Small intestine (tissue), 7 donors: ENCODE measurements at regions not wholly inside any gene's neighbourhood (a gene's known extent, or its start where the extent isn't known, plus 50 kb on each side); places are given as distances from the start of the nearest gene placed in this dataset.

ENCODE experiments used
- DNase-seq, 2 donors: peaks; one replicate each; pipeline versions ENCODE4 v3.0.0 to v3.0.0-alpha.2; 2013
- FAIRE-seq: peaks from 2 replicates; lab custom pipeline; 2012; peaks lifted over from hg19 to GRCh38; lab: Jason Lieb, UNC
- H3K27ac ChIP-seq, 3 donors: one replicate each; pipeline ENCODE4 v1.5.1; 2013; ENCODE audit warnings: low read length in 2 of 3, mild to moderate bottlenecking in 2 of 3, control low read depth in 1 of 3, inconsistent platforms in 1 of 3, low read depth in 1 of 3, moderate library complexity in 1 of 3
- H3K27me3 ChIP-seq, 3 donors: one replicate each; pipeline ENCODE4 v1.6.1; 2013; ENCODE audit warnings: low read length in 3 of 3, inconsistent platforms in 1 of 3; ENCODE audit not compliant: control insufficient read depth in 3 of 3, insufficient read depth in 3 of 3
- H3K36me3 ChIP-seq, 3 donors: one replicate each; pipeline ENCODE4 v1.6.1; 2013; ENCODE audit warnings: low read length in 3 of 3, inconsistent platforms in 1 of 3, low read depth in 1 of 3, mild to moderate bottlenecking in 1 of 3, moderate library complexity in 1 of 3; ENCODE audit not compliant: control insufficient read depth in 3 of 3, insufficient read depth in 2 of 3
- H3K4me1 ChIP-seq, 3 donors: one replicate each; pipeline ENCODE4 v1.6.1; 2013; ENCODE audit warnings: low read length in 2 of 3, inconsistent platforms in 1 of 3, low read depth in 1 of 3, mild to moderate bottlenecking in 1 of 3, moderate library complexity in 1 of 3; ENCODE audit not compliant: control insufficient read depth in 3 of 3, insufficient read depth in 2 of 3
- H3K4me3 ChIP-seq, 3 donors: one replicate each; pipeline ENCODE4 v1.5.1; 2013; ENCODE audit warnings: low read length in 3 of 3, control low read depth in 1 of 3, inconsistent platforms in 1 of 3, low read depth in 1 of 3, mild to moderate bottlenecking in 1 of 3, moderate library complexity in 1 of 3
- H3K9me3 ChIP-seq, 2 donors: one replicate each; pipeline ENCODE4 v1.6.1; 2013; ENCODE audit warnings: low read depth in 1 of 2, low read length in 1 of 2; ENCODE audit not compliant: control insufficient read depth in 2 of 2, insufficient read depth in 1 of 2
- WGBS, 3 donors: extraction: QIAGEN DNeasy Blood & Tissue Kit; methylation state at CpG; one replicate each; pipeline ENCODE4 v1.1.7; 2013; 5-methylcytosine and 5-hydroxymethylcytosine counted together
- donor health status: healthy with polysubstance abuse.
- donor health status: control.
- donor health status: control.
- donor health status: Bipolar disorder and iron deficiency.
- donor health status: healthy.

DNA sequence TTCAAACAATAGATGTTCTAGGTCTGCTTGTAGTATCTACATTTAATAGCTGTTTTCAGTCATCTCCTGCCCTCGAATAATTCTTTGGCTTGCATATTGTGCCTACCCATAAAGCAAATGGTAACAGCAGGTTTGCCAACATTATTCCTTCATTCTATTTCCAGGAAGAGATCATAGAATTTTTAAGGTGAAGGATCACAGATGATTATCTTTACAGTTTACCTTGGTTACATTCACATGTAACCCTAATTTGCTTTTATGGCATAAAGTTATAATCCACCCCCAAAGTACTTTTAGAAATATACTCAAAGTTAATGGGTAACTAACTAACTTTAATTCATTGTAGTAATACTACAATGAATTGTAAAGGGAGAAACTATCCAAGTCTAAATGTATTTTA, 315.5 kb downstream of the NSUN3 start:
- Histone ChIP-seq H3K27ac (no peak overlapping the region), H3K4me1 (no peaks in the 10 kb centered on the region), H3K4me3 (no peak overlapping the region), H3K9me3 (no peaks in the 10 kb centered on the region), H3K27me3 (no peaks in the 10 kb centered on the region), H3K36me3 (no peaks in the 10 kb centered on the region)
- FAIRE-seq: no peak
- DNase-seq: no peak
- WGBS, 3 donors: 64 to 78% (median 68%) methylated on average over 1 of the region's 1 CpG

DNA sequence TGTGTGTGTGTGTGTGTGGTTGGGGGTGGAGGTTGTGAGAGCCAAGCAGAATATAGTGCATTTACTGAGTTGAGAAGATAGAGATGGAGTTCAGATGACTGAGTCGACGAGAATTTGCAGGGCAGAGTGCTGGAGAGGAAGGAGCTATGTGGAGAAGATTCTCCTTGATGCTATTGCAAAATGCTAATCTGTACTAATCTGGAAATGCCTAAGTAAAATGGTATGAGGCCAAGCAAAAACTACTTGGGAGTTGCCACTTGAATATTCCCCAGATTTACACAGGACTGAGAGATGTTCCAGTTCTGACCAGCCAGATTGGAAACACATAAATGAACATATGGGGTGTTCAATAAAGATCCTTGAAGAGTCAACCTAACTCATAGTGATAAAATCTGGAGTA, 316.4 kb downstream of the NSUN3 start:
- Histone ChIP-seq H3K4me3 (no peak overlapping the region), H3K9me3 (no peaks in the 10 kb centered on the region), H3K4me1 (no peaks in the 10 kb centered on the region), H3K27ac (no peak overlapping the region), H3K27me3 (no peaks in the 10 kb centered on the region), H3K36me3 (no peaks in the 10 kb centered on the region)
- WGBS, 3 donors: 81 to 95% (median 95%) methylated on average over 2 of the region's 2 CpGs
- DNase-seq (no peak), FAIRE-seq (no peak)

DNA sequence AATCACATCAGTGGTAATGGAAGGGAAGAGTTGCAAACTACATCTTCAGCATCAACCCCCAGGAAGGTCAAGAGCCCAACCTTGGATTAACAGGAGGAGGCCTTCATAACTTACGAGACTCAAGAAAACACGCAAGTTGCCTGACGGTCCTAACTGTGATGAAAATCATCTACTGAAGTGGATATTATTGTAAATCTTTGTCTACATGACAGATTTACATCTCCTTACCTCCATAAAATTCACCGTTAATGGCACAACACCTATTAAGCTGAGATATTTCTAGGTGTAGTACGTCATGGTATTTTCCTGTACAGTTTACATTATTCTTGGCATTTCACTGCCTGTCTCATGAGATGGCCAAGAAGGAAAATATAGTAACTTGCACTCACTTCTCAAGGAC, 332.0 kb downstream of the NSUN3 start:
- 78 to 85% (median 78%) methylated on average over 5 of the region's 5 CpGs for WGBS, 3 donors
- no peak for FAIRE-seq
- H3K4me1 ChIP-seq: no peaks in the 10 kb centered on the region
- no peak overlapping the region for H3K27ac ChIP-seq
- H3K36me3 ChIP-seq: no peaks in the 10 kb centered on the region
- DNase-seq: no peak
- no peaks in the 10 kb centered on the region for H3K27me3 ChIP-seq
- H3K4me3 ChIP-seq: no peak overlapping the region
- H3K9me3 ChIP-seq: no peaks in the 10 kb centered on the region

DNA sequence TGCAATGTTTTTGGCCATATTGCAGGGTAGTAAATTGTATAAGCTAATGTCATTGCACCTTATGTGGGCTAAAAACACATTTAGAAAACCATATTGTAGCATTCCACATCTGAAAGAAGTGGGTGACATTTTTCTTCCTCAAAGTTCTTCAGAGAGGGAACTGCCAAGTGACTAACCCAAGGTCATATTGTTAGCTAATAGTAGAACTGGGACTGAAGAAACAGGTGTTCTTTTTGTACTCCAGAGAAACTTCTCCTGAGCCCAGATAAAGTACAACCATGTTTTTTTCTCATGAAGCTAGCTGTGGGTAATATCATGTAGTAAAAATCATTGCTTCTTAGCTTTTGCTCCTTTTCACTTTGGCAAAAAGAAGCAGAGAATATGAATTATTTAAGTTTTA, 333.0 kb downstream of the NSUN3 start:
- DNase-seq (no peak), FAIRE-seq (no peak)
- H3K27ac ChIP-seq: no peak overlapping the region
- no peaks in the 10 kb centered on the region for H3K36me3 ChIP-seq
- no peak overlapping the region for H3K4me3 ChIP-seq
- no peaks in the 10 kb centered on the region for H3K4me1 ChIP-seq
- H3K9me3 ChIP-seq: no peaks in the 10 kb centered on the region
- no peaks in the 10 kb centered on the region for H3K27me3 ChIP-seq

GRCh38 chr3:94398036-94398435, 335.2 kb downstream of the NSUN3 start:
- H3K4me1 ChIP-seq: no peaks in the 10 kb centered on the region
- H3K27ac ChIP-seq: no peak overlapping the region
- no peaks in the 10 kb centered on the region for H3K9me3 ChIP-seq
- FAIRE-seq (no peak), DNase-seq (no peak)
- H3K36me3 ChIP-seq: no peaks in the 10 kb centered on the region
- H3K27me3 ChIP-seq: no peaks in the 10 kb centered on the region
- no peak overlapping the region for H3K4me3 ChIP-seq
- WGBS, 3 donors: 74 to 85% (median 79%) methylated on average over 1 of the region's 1 CpG

GRCh38 chr3:94401466-94401865, 338.6 kb downstream of the NSUN3 start:
- Histone ChIP-seq H3K4me1 (no peaks in the 10 kb centered on the region), H3K27ac (no peak overlapping the region), H3K4me3 (no peak overlapping the region), H3K27me3 (no peaks in the 10 kb centered on the region), H3K36me3 (no peaks in the 10 kb centered on the region), H3K9me3 (no peaks in the 10 kb centered on the region)
- peak in 1 of 2 donors; percentile 27 for DNase-seq
- FAIRE-seq: no peak

GRCh38 chr3:94402126-94402525, 339.3 kb downstream of the NSUN3 start:
- Histone ChIP-seq H3K4me1 (no peaks in the 10 kb centered on the region), H3K9me3 (no peaks in the 10 kb centered on the region), H3K36me3 (no peaks in the 10 kb centered on the region), H3K4me3 (no peak overlapping the region), H3K27me3 (no peaks in the 10 kb centered on the region), H3K27ac (no peak overlapping the region)
- FAIRE-seq: no peak
- DNase-seq: no peak
- 63 to 91% (median 65%) methylated on average over 1 of the region's 1 CpG for WGBS, 3 donors

GRCh38 chr3:94405258-94406035, 342.6 kb downstream of the NSUN3 start:
- Histone ChIP-seq H3K9me3 (no peaks in the 10 kb centered on the region), H3K27me3 (no peaks in the 10 kb centered on the region), H3K4me1 (no peaks in the 10 kb centered on the region), H3K4me3 (peak overlapping the region in 1 of 3 donors; percentile 1), H3K27ac (no peak overlapping the region), H3K36me3 (no peaks in the 10 kb centered on the region)
- WGBS, 3 donors: 70 to 78% (median 73%) methylated on average over 5 of the region's 5 CpGs
- FAIRE-seq: no peak
- no peak for DNase-seq

DNA sequence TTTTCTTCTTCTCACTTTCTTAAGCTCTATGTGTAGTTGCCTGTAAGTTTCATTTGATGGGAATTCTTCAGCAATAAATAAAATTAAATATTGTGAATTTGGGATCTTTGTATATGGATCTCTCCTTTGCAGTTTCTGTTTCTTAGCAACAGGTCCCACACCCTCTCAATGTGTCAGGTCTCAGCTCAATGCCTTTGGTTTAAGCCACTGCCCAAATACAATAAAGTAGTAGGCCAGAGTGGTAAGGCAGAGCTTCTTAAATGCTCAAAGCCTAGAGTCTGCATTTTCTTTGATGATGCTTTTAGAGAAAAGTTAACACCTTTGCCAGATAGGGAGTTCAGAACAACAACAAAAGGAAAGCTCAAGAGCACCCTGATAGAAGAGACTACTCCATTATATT, 343.7 kb downstream of the NSUN3 start:
- H3K36me3 ChIP-seq: no peaks in the 10 kb centered on the region
- H3K4me1 ChIP-seq: no peaks in the 10 kb centered on the region
- FAIRE-seq: no peak
- no peaks in the 10 kb centered on the region for H3K27me3 ChIP-seq
- no peak overlapping the region for H3K27ac ChIP-seq
- DNase-seq: no peak
- no peak overlapping the region for H3K4me3 ChIP-seq
- H3K9me3 ChIP-seq: no peaks in the 10 kb centered on the region
